HG03066 (cell line): ENCODE measurements at regions not wholly inside any gene's neighbourhood (a gene's known extent, or its start where the extent isn't known, plus 50 kb on each side); places are given as distances from the start of the nearest gene placed in this dataset.

Experiments used
- ATAC-seq: cut with Tn5 transposase; IDR thresholded peaks from one replicate; pipeline ENCODE4 v1.9.1; 2021; ENCODE audit warnings: low read depth; ENCODE audit not compliant: unreplicated experiment

DNA sequence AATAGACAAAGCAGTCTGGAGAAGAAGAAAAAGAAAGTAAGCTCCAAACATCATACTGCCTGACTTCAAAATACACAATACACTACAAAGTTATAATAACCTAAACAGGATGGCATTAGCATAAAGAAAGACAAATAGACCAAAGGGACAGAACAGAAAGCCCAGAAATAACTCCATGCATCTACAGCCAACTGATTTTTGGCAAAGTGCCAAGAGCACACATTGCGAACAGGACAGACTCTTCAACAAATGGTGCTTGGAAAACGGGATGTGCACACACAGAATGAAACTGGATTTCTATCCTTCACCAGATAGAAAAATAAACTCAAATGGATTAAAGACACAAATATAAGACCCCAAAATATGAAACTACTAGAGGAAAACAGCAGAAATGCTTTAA lies 66.6 kb upstream of the SPATA31E1 start:
- ATAC-seq: no peak

GRCh38 chr9:87818308-87818707 lies 64.4 kb upstream of the SPATA31E1 start:
- ATAC-seq: no peak

DNA sequence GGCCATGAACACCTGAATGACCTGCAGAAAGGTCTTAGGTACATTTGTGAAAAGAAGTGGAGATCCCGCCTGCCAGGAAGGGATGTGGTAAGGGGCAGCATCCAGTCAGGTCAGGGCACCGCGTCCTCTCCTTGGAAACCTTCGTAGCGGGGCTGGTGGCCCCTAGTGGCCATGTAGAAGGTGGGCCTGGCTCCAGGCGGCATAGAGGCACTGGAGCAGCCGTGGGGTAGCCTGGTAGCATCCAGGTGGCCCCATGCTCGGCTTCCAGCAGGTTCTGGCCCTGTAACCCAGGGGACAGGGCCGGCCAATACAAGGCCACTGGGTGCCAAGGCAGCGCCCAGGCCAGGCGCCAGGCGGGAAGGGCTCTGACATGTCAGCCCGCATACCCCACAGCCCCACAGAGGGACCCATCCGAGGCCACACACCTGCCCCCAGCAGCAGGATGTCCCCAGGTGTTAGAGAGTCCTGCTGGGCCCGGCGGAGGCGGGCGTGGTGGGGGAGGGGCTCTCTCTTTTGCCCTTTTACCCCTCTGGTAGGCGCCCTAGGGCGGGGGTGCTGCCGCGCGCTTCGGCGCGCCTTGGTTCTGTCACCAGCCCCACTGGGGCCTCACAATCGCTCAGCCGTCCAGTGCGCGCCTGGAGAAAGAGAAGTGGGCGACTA lies 58.3 kb upstream of the SPATA31E1 start:
- no peak for ATAC-seq

- ATAC-seq: no peak
Observed at GRCh38 chr9:87824886-87825285, 57.8 kb upstream of the SPATA31E1 start.

- no peak for ATAC-seq
Observed at GRCh38 chr9:87826331-87826730, 56.3 kb upstream of the SPATA31E1 start.

- ATAC-seq: no peak
Observed at GRCh38 chr9:87827341-87827740, 55.3 kb upstream of the SPATA31E1 start.

DNA sequence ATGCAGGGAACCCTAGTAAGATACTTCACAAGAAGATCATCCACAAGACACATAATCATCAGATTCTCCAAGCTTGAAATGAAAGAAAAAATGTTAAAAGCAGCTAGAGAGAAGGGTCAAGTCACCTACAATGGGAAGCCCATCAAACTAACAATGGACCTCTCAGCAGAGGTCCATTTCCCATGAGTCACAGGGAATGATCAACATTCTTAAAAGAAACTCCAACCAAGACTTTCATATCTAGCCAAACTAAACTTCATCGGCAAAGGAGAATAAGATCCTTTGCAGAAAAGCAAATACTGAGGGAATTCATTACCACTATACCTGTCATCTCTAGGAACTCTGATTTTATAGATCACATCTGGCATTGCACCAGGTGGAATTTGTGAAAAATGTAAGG lies 52.9 kb upstream of the SPATA31E1 start:
- no peak for ATAC-seq

DNA sequence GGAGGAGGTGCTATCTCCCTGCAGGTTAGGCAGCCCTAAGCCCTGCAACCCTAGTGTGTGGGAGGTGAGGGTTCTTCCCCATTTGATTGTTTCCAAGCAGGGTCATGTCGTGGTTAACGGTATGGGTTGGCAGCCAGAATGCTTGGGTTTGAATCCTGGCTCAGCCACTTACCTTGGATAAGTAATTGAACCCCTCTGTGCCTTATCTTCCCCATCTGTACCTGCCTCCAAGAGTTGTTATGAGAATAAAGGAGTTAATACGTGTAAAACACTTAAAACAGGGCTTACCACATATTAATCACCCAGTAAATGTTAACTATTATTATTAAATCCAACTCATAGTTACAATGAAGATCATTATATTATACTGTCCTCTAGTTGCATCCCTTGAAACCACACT lies 52.2 kb upstream of the SPATA31E1 start:
- no peak for ATAC-seq

- ATAC-seq: no peak
Observed at GRCh38 chr9:87831159-87831558, 51.5 kb upstream of the SPATA31E1 start.
